GM12878 (cell line): ENCODE measurements at regions not wholly inside any gene's neighbourhood (a gene's known extent, or its start where the extent isn't known, plus 50 kb on each side); places are given as distances from the start of the nearest gene placed in this dataset.

Source experiments
- ATAC-seq: fragments of 200-7000 bp; cut with Tn5 transposase; 3 replicates; pipeline ENCODE4 v1.9.1; 2020; ENCODE audit warnings: mild to moderate bottlenecking, moderate library complexity
- BruUV-seq: library from RNA; stranded (reverse); fragments of 400-500 nt; replicated peaks from 2 replicates; lab custom pipeline; 2021; lab: Mats Ljungman, UMichigan
- CTCF ChIA-PET: fragments of 300-600 bp; sonication (Branson Sonifier 250); formaldehyde crosslinking; extraction: SDS; loops from one replicate; lab custom pipeline; 2021; ENCODE audit warnings: inconsistent platforms; lab: Yijun Ruan, JAX
- POLR2A ChIA-PET: fragments of 350-600 bp; formaldehyde crosslinking; extraction: SDS; loops from one replicate; lab custom pipeline; 2021; ENCODE audit warnings: inconsistent platforms; lab: Charles Lee
- RAD21 ChIA-PET: fragments of 300-600 bp; sonication (Branson Sonifier 250); formaldehyde crosslinking; loops from one replicate; lab custom pipeline; 2023; ENCODE audit warnings: antibody characterized with exemption; ENCODE audit not compliant: unreplicated experiment; lab: Charles Lee
- SMC1A ChIA-PET: fragments of 300-600 bp; sonication (Branson Sonifier 250); formaldehyde crosslinking; loops from one replicate; lab custom pipeline; 2023; ENCODE audit not compliant: unreplicated experiment, uncharacterized antibody; lab: Charles Lee
- DNase-seq: peaks from one replicate; pipeline ENCODE4 v3.0.0-alpha.2; 2011; ENCODE audit warnings: low read depth, low spot score
- FAIRE-seq: peaks from 3 replicates; lab custom pipeline; 2011; peaks lifted over from hg19 to GRCh38; lab: Jason Lieb, UNC
- H2AFZ ChIP-seq: 2 replicates; pipeline ENCODE4 v1.6.0; 2011; ENCODE audit warnings: low read depth, low read length, control low read depth; ENCODE audit not compliant: control insufficient read depth
- H3K27ac ChIP-seq: 2 replicates; pipeline ENCODE4 v1.5.1; 2011; ENCODE audit warnings: control low read depth; ENCODE audit not compliant: control insufficient read depth, insufficient read depth
- H3K27me3 ChIP-seq, 2 experiments: replicated peaks in 1 of 2; 2 replicates each; pipeline versions ENCODE4 v1.6.0 to v1.6.1; 2011; ENCODE audit warnings: low read length in 1 of 2; ENCODE audit not compliant: control insufficient read depth in 2 of 2, insufficient read depth in 2 of 2
- H3K36me3 ChIP-seq, 2 experiments: 2 replicates each; pipeline ENCODE4 v1.5.1; 2011; ENCODE audit warnings: low read length in 1 of 2; ENCODE audit not compliant: control insufficient read depth in 2 of 2, insufficient read depth in 2 of 2
- H3K4me1 ChIP-seq: 2 replicates; pipeline ENCODE4 v1.6.1; 2011; ENCODE audit warnings: mild to moderate bottlenecking, low read length, moderate library complexity, mixed read lengths; ENCODE audit not compliant: control insufficient read depth, insufficient read depth
- H3K4me2 ChIP-seq: 2 replicates; pipeline ENCODE4 v1.6.0; 2011; ENCODE audit warnings: control low read depth; ENCODE audit not compliant: control insufficient read depth, insufficient read depth
- H3K4me3 ChIP-seq: fragments of 200-600 bp; sonication (generic); 2 replicates; pipeline ENCODE4 v1.5.1; 2016
- H3K79me2 ChIP-seq: 2 replicates; pipeline ENCODE4 v1.6.0; 2011; ENCODE audit warnings: low read length; ENCODE audit not compliant: control insufficient read depth, insufficient read depth
- H3K9ac ChIP-seq: 2 replicates; pipeline ENCODE4 v1.8.0; 2011; ENCODE audit warnings: low read length, control low read depth, mixed read lengths; ENCODE audit not compliant: control insufficient read depth, insufficient read depth
- H3K9me3 ChIP-seq: replicated peaks from 3 replicates; pipeline ENCODE4 v1.5.1; 2011; ENCODE audit warnings: mild to moderate bottlenecking, low read length; ENCODE audit not compliant: control insufficient read depth, insufficient read depth
- H4K20me1 ChIP-seq: 2 replicates; pipeline ENCODE4 v1.6.0; 2011; ENCODE audit not compliant: control insufficient read depth, insufficient read depth
- BMI1 ChIP-seq: fragments of 450-650 bp; IDR thresholded peaks from 2 replicates; pipeline ENCODE4 v1.6.1; 2016; ENCODE audit warnings: mild to moderate bottlenecking, moderate library complexity, borderline replicate concordance
- DPF2 ChIP-seq: fragments of 450-650 bp; IDR thresholded peaks from 2 replicates; pipeline ENCODE4 v1.6.1; 2017; ENCODE audit warnings: mild to moderate bottlenecking
- EED ChIP-seq: sonication (generic); IDR thresholded peaks from 2 replicates; pipeline ENCODE4 v1.6.1; 2016; ENCODE audit warnings: antibody characterized with exemption, low read depth
- IKZF1 ChIP-seq: fragments of 450-650 bp; conservative IDR thresholded peaks from 2 replicates; pipeline ENCODE4 v1.6.1; 2017; ENCODE audit warnings: antibody characterized with exemption, mild to moderate bottlenecking
- KAT2A ChIP-seq: conservative IDR thresholded peaks from 2 replicates; pipeline ENCODE4 v1.6.1; 2011; ENCODE audit warnings: low read depth, low read length; ENCODE audit not compliant: control insufficient read depth
- MYC ChIP-seq: IDR thresholded peaks from 2 replicates; pipeline ENCODE4 v1.6.1; 2011; ENCODE audit warnings: mild to moderate bottlenecking, low read length, moderate library complexity, inconsistent platforms; ENCODE audit not compliant: insufficient read depth, insufficient replicate concordance, insufficient read length, severe bottlenecking
- POLR2AphosphoS2 ChIP-seq: IDR thresholded peaks from 2 replicates; pipeline ENCODE4 v1.6.1; 2011; ENCODE audit warnings: low read depth, mild to moderate bottlenecking, low read length, improper control_type of control experiment, moderate library complexity
- POLR2AphosphoS5 ChIP-seq: IDR thresholded peaks from 2 replicates; pipeline ENCODE4 v1.6.1; 2011; ENCODE audit warnings: mild to moderate bottlenecking, low read length, inconsistent platforms
- RBBP5 ChIP-seq: fragments of 200-600 bp; sonication (generic); conservative IDR thresholded peaks from 2 replicates; pipeline ENCODE4 v1.6.1; 2016
- SMAD1 ChIP-seq: fragments of 450-650 bp; IDR thresholded peaks from 2 replicates; pipeline ENCODE4 v1.6.1; 2018; ENCODE audit warnings: mild to moderate bottlenecking, low read depth; ENCODE audit not compliant: partially characterized antibody
- SMARCA5 ChIP-seq: fragments of 450-650 bp; IDR thresholded peaks from 2 replicates; pipeline ENCODE4 v1.6.1; 2017; ENCODE audit warnings: mild to moderate bottlenecking
- SP1 ChIP-seq: IDR thresholded peaks from one replicate; pipeline ENCODE4 v1.6.1; 2011; ENCODE audit warnings: low read depth, low read length
- SPI1 ChIP-seq: IDR thresholded peaks from 2 replicates; pipeline ENCODE4 v1.6.1; 2011; ENCODE audit warnings: low read depth, mild to moderate bottlenecking, low read length, moderate library complexity, borderline replicate concordance; ENCODE audit not compliant: insufficient read depth
- TARDBP ChIP-seq: IDR thresholded peaks from 2 replicates; pipeline ENCODE4 v1.6.1; 2016; ENCODE audit warnings: borderline replicate concordance
- TCF12 ChIP-seq: IDR thresholded peaks from 2 replicates; pipeline ENCODE4 v1.6.1; 2011; ENCODE audit warnings: low read depth, mild to moderate bottlenecking, low read length
- WRNIP1 ChIP-seq: IDR thresholded peaks from 2 replicates; pipeline ENCODE4 v1.6.1; 2011; ENCODE audit warnings: low read depth, low read length, improper control_type of control experiment, borderline replicate concordance
- ZZZ3 ChIP-seq: IDR thresholded peaks from 2 replicates; pipeline ENCODE4 v1.6.1; 2011; ENCODE audit warnings: low read depth; ENCODE audit not compliant: control insufficient read depth, insufficient read length
- WGBS: methylation state at CpG from one replicate; pipeline ENCODE4 v1.1.6; 2016; ENCODE audit warnings: low lambda C conversion rate; ENCODE audit not compliant: insufficient replicate concordance, insufficient coverage; ENCODE audit errors: missing lambda C conversion rate; 5-methylcytosine and 5-hydroxymethylcytosine counted together
- in situ Hi-C: fragments of 300-500 bp; cut with MboI; formaldehyde crosslinking; loops from 9 replicates; pipeline ENCODE4 v1.14.3; 2018; ENCODE audit warnings: mixed read lengths
- intact Hi-C: fragments of 100-400 bp; cut with micrococcal nuclease; formaldehyde crosslinking; loops from one replicate; pipeline ENCODE4 v1.14.2; 2022; ENCODE audit not compliant: unreplicated experiment
- TF ChIP-seq, protein P1 (sequence below): fragments of 450-650 bp; IDR thresholded peaks from 2 replicates; pipeline ENCODE4 v1.6.1; 2016; ENCODE audit warnings: mild to moderate bottlenecking

DNA sequence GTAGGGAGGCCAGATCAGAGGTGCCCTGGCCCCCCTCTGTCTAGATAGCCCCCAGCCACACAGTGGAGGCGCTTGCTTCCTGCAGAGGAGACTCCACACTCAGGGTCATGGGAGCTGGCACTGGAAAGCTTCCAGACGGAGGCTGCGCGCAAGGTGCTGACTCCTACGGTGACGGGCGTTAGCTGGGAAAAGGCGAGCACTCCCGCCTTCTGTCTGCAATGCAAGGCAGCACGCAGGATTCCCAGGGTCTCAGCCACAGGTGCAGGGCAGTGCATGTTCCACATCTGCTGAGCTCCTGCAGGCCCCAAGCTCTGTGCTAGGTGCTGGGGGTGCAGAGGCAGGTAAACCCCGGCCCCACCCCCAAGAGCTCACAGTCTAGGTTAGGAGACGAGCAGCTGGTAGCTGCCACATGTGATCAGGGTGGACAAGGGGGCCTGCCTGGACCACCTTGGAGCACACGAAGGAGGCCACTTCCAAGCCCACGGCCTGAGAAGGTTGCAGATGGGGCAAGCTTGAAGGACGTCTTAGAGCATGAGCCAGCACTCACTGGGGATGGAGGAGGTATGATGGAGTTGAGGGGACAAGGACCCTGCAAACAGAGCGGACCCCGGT lies 310.9 kb upstream of the DIO3 start:
- no peak overlapping the region for H3K4me3 ChIP-seq
- no peaks in the 10 kb centered on the region for H3K4me1 ChIP-seq
- no TSS peak for BruUV-seq
- ChIA-PET SMC1A (no interaction called here), POLR2A (no interaction called here), RAD21 (no interaction called here), CTCF (no interaction called here)
- no peaks in the 10 kb centered on the region; the same call in 2 of the 3 replicates for H3K9me3 ChIP-seq
- H3K4me2 ChIP-seq = no peak overlapping the region
- no peaks in the 10 kb centered on the region for H3K36me3 ChIP-seq
- no peak overlapping the region for H3K27ac ChIP-seq
- TF ChIP-seq TARDBP = no peak
- TF ChIP-seq BMI1 = no peak
- no peak for TF ChIP-seq RBBP5
- TF ChIP-seq DPF2 = no peak
- no peak for TF ChIP-seq MYC
- no peak for TF ChIP-seq SP1
- no peak for TF ChIP-seq ZZZ3
- TF ChIP-seq POLR2AphosphoS5 = no peak
- no peak for TF ChIP-seq SMARCA5
- no peak for TF ChIP-seq WRNIP1
- TF ChIP-seq EED = no peak
- TF ChIP-seq SPI1 = no peak
- no peak for TF ChIP-seq POLR2AphosphoS2
- TF ChIP-seq IKZF1 = no peak
- TF ChIP-seq TCF12 = no peak
- TF ChIP-seq SMAD1 = no peak
- TF ChIP-seq KAT2A = no peak
- TF ChIP-seq, protein P1, sequence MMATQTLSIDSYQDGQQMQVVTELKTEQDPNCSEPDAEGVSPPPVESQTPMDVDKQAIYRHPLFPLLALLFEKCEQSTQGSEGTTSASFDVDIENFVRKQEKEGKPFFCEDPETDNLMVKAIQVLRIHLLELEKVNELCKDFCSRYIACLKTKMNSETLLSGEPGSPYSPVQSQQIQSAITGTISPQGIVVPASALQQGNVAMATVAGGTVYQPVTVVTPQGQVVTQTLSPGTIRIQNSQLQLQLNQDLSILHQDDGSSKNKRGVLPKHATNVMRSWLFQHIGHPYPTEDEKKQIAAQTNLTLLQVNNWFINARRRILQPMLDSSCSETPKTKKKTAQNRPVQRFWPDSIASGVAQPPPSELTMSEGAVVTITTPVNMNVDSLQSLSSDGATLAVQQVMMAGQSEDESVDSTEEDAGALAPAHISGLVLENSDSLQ = no peak
- DNase-seq (no peak), FAIRE-seq (no peak), ATAC-seq (no peak)
- no peak overlapping the region for H2AFZ ChIP-seq
- 46% methylated on average over 17 of the region's 17 CpGs for WGBS
- in situ Hi-C loops = no loop called here
- H3K27me3 ChIP-seq = no peaks in the 10 kb centered on the region
- no peaks in the 10 kb centered on the region for H4K20me1 ChIP-seq
- H3K9ac ChIP-seq = no peak overlapping the region
- intact Hi-C loops = no loop called here
- no peaks in the 10 kb centered on the region for H3K79me2 ChIP-seq
